H9 (cell line): ENCODE measurements at regions not wholly inside any gene's neighbourhood (a gene's known extent, or its start where the extent isn't known, plus 50 kb on each side); places are given as distances from the start of the nearest gene placed in this dataset.

Experiments used
- DNase-seq: peaks from one replicate; pipeline ENCODE4 v3.0.0-alpha.2; 2017
- H2AFZ ChIP-seq: one replicate; pipeline ENCODE4 v1.6.1; 2013; ENCODE audit warnings: mild to moderate bottlenecking, low read length, control low read depth, moderate library complexity
- H2AK5ac ChIP-seq: 2 replicates; pipeline ENCODE4 v1.6.1; 2013; ENCODE audit warnings: low read length, control low read depth, mixed read lengths; ENCODE audit not compliant: insufficient read length
- H2BK120ac ChIP-seq: one replicate; pipeline ENCODE4 v1.6.1; 2013; ENCODE audit warnings: low read depth, mild to moderate bottlenecking, low read length, control low read depth, inconsistent platforms; ENCODE audit not compliant: poor library complexity, severe bottlenecking
- H2BK12ac ChIP-seq: 2 replicates; pipeline ENCODE4 v1.6.1; 2013; ENCODE audit warnings: low read length, control low read depth, mixed read lengths, low read depth; ENCODE audit not compliant: insufficient read length
- H2BK15ac ChIP-seq: 2 replicates; pipeline ENCODE4 v1.6.1; 2013; ENCODE audit warnings: low read depth, low read length, control low read depth
- H2BK20ac ChIP-seq: one replicate; pipeline ENCODE4 v1.6.1; 2013; ENCODE audit warnings: low read depth, mild to moderate bottlenecking, low read length, control low read depth, inconsistent platforms; ENCODE audit not compliant: poor library complexity, severe bottlenecking
- H2BK5ac ChIP-seq: 2 replicates; pipeline ENCODE4 v1.6.1; 2013; ENCODE audit warnings: low read length, control low read depth, mixed read lengths; ENCODE audit not compliant: insufficient read length
- H3K14ac ChIP-seq: 2 replicates; pipeline ENCODE4 v1.6.1; 2013; ENCODE audit warnings: low read length, control low read depth; ENCODE audit not compliant: insufficient read depth
- H3K18ac ChIP-seq: 2 replicates; pipeline ENCODE4 v1.6.1; 2013; ENCODE audit warnings: low read depth, mild to moderate bottlenecking, mixed read lengths, low read length, control low read depth; ENCODE audit not compliant: insufficient read length
- H3K23ac ChIP-seq: 2 replicates; pipeline ENCODE4 v1.6.1; 2013; ENCODE audit warnings: low read length, control low read depth, mixed read lengths, low read depth; ENCODE audit not compliant: insufficient read length
- H3K23me2 ChIP-seq: 2 replicates; pipeline ENCODE4 v1.6.1; 2013; ENCODE audit warnings: low read depth, mild to moderate bottlenecking, mixed read lengths, low read length, control low read depth; ENCODE audit not compliant: insufficient read length, poor library complexity, severe bottlenecking
- H3K27ac ChIP-seq: 2 replicates; pipeline ENCODE4 v1.5.1; 2013; ENCODE audit warnings: low read length, control low read depth, mixed read lengths, low read depth; ENCODE audit not compliant: insufficient read length
- H3K27me3 ChIP-seq: 2 replicates; pipeline ENCODE4 v1.6.1; 2013; ENCODE audit warnings: low read length, control low read depth, inconsistent platforms; ENCODE audit not compliant: insufficient read depth
- H3K4ac ChIP-seq: 2 replicates; pipeline ENCODE4 v1.6.1; 2013; ENCODE audit warnings: low read depth, mild to moderate bottlenecking, control low read depth, inconsistent platforms, low read length, moderate library complexity
- H3K4me1 ChIP-seq: 2 replicates; pipeline ENCODE4 v1.6.1; 2013; ENCODE audit warnings: low read length, control low read depth, inconsistent platforms; ENCODE audit not compliant: insufficient read depth
- H3K4me2 ChIP-seq: 2 replicates; pipeline ENCODE4 v1.6.1; 2013; ENCODE audit warnings: low read length, control low read depth, mixed read lengths; ENCODE audit not compliant: insufficient read length, insufficient read depth
- H3K56ac ChIP-seq: 2 replicates; pipeline ENCODE4 v1.6.1; 2013; ENCODE audit warnings: low read depth, mild to moderate bottlenecking, mixed read lengths, low read length, control low read depth; ENCODE audit not compliant: insufficient read length
- H3K79me1 ChIP-seq: 2 replicates; pipeline ENCODE4 v1.6.1; 2013; ENCODE audit warnings: low read depth, mild to moderate bottlenecking, moderate library complexity, low read length, control low read depth, inconsistent platforms; ENCODE audit not compliant: insufficient read depth, poor library complexity, severe bottlenecking
- H3K79me2 ChIP-seq: 2 replicates; pipeline ENCODE4 v1.6.1; 2013; ENCODE audit warnings: low read length, control low read depth, inconsistent platforms; ENCODE audit not compliant: insufficient read depth
- H3K9ac ChIP-seq: 2 replicates; pipeline ENCODE4 v1.6.1; 2013; ENCODE audit warnings: low read length, control low read depth, mixed read lengths; ENCODE audit not compliant: insufficient read length; ENCODE audit errors: extremely low read depth
- H3K9me3 ChIP-seq: one replicate; pipeline ENCODE4 v1.6.1; 2013; ENCODE audit warnings: low read depth, low read length, inconsistent platforms; ENCODE audit not compliant: control insufficient read depth
- H3T11ph ChIP-seq: one replicate; pipeline ENCODE4 v1.6.1; 2013; ENCODE audit warnings: mild to moderate bottlenecking, low read length, control low read depth, inconsistent platforms
- H4K20me1 ChIP-seq: one replicate; pipeline ENCODE4 v1.6.1; 2013; ENCODE audit not compliant: control insufficient read depth, insufficient read length, insufficient read depth
- H4K5ac ChIP-seq: 2 replicates; pipeline ENCODE4 v1.6.1; 2013; ENCODE audit warnings: low read depth, mild to moderate bottlenecking, mixed read lengths, low read length, control low read depth; ENCODE audit not compliant: insufficient read length
- H4K8ac ChIP-seq: replicated peaks from 2 replicates; pipeline ENCODE4 v1.6.1; 2013; ENCODE audit warnings: low read length, control low read depth, mixed read lengths, low read depth; ENCODE audit not compliant: insufficient read length
- H4K91ac ChIP-seq: 2 replicates; pipeline ENCODE4 v1.6.1; 2013; ENCODE audit warnings: low read depth, mild to moderate bottlenecking, moderate library complexity, mixed read lengths, low read length, control low read depth; ENCODE audit not compliant: insufficient read length
- H3K27ac Mint-ChIP-seq, 3 experiments: 2 replicates in 2 of 3; 3 replicates in 1 of 3; pipeline ENCODE4 v1.8.0; 2020 to 2021; ENCODE audit warnings: mixed read lengths in 3 of 3, mild to moderate bottlenecking in 1 of 3, moderate library complexity in 1 of 3
- H3K27me3 Mint-ChIP-seq: 2 replicates; pipeline ENCODE4 v1.8.0; 2021; ENCODE audit warnings: low read depth, mild to moderate bottlenecking, moderate library complexity, mixed read lengths
- H3K36me3 Mint-ChIP-seq, 3 experiments: 2 replicates in 2 of 3; 3 replicates in 1 of 3; pipeline ENCODE4 v1.8.0; 2020 to 2021; ENCODE audit warnings: low read depth in 3 of 3, mixed read lengths in 3 of 3; ENCODE audit not compliant: insufficient read depth in 1 of 3
- H3K4me1 Mint-ChIP-seq, 2 experiments: 2 replicates each; pipeline ENCODE4 v1.8.0; 2020; ENCODE audit warnings: mixed read lengths in 2 of 2
- H3K4me3 Mint-ChIP-seq, 2 experiments: 2 replicates in 1 of 2; 3 replicates in 1 of 2; pipeline ENCODE4 v1.8.0; 2020 to 2021; ENCODE audit warnings: mild to moderate bottlenecking in 2 of 2, mixed read lengths in 2 of 2, moderate library complexity in 1 of 2
- H3K9me3 Mint-ChIP-seq, 2 experiments: 2 replicates in 1 of 2; 3 replicates in 1 of 2; pipeline ENCODE4 v1.8.0; 2020; ENCODE audit warnings: mild to moderate bottlenecking in 2 of 2, mixed read lengths in 2 of 2, moderate library complexity in 1 of 2
- WGBS: extraction: QIAGEN DNeasy Blood & Tissue Kit; methylation state at CpG from one replicate; pipeline ENCODE4 v1.1.7; 2013; ENCODE audit warnings: missing lambda C conversion rate, low lambda C conversion rate, mixed read lengths; ENCODE audit not compliant: insufficient read length; ENCODE audit errors: extremely low coverage; 5-methylcytosine and 5-hydroxymethylcytosine counted together
- TF ChIP-seq, protein P1 (sequence below): fragments of 200-600 bp; sonication (generic); conservative IDR thresholded peaks from 3 replicates; pipeline ENCODE4 v1.8.0; 2021; ENCODE audit warnings: antibody characterized with exemption, mild to moderate bottlenecking

- WGBS: no CpG with 5 or more reads among the region's 5 CpGs
- no peak overlapping the region for H2AFZ ChIP-seq
Measured at GRCh38 chr1:212207822-212208520, 77.2 kb upstream of the PPP2R5A start.

More at GRCh38 chr1:212207822-212208520, 77.2 kb upstream of the PPP2R5A start:
- Histone ChIP-seq H4K20me1 (no peaks in the 10 kb centered on the region), H2BK120ac (no peak overlapping the region), H3K14ac (no peak overlapping the region), H3K79me2 (no peaks in the 10 kb centered on the region), H3K56ac (no peak overlapping the region), H2BK15ac (no peak overlapping the region), H3K9ac (no peak overlapping the region), H3K79me1 (no peaks in the 10 kb centered on the region), H3K23me2 (no peaks in the 10 kb centered on the region), H3K27me3 (no peaks in the 10 kb centered on the region), H4K8ac (no peak overlapping the region), H2AK5ac (no peak overlapping the region), H3K4me2 (no peak overlapping the region), H3K4ac (no peak overlapping the region), H2BK12ac (no peak overlapping the region), H2BK20ac (no peak overlapping the region), H3K4me1 (no peaks in the 10 kb centered on the region), H2BK5ac (no peak overlapping the region), H3K27ac (no peak overlapping the region), H3K9me3 (no peaks in the 10 kb centered on the region), H4K91ac (no peak overlapping the region), H3K18ac (no peak overlapping the region), H4K5ac (no peak overlapping the region), H3T11ph (no peak overlapping the region), H3K23ac (no peak overlapping the region)
- Mint-ChIP-seq H3K27me3 (no peaks in the 10 kb centered on the region), H3K9me3 (no peaks in the 10 kb centered on the region), H3K27ac (no peak overlapping the region), H3K36me3 (no peaks in the 10 kb centered on the region), H3K4me3 (no peak overlapping the region), H3K4me1 (peaks cover 19 to 23% of the 10 kb centered on the region in 2 experiments)
- DNase-seq: no peak
- TF ChIP-seq, protein P1, sequence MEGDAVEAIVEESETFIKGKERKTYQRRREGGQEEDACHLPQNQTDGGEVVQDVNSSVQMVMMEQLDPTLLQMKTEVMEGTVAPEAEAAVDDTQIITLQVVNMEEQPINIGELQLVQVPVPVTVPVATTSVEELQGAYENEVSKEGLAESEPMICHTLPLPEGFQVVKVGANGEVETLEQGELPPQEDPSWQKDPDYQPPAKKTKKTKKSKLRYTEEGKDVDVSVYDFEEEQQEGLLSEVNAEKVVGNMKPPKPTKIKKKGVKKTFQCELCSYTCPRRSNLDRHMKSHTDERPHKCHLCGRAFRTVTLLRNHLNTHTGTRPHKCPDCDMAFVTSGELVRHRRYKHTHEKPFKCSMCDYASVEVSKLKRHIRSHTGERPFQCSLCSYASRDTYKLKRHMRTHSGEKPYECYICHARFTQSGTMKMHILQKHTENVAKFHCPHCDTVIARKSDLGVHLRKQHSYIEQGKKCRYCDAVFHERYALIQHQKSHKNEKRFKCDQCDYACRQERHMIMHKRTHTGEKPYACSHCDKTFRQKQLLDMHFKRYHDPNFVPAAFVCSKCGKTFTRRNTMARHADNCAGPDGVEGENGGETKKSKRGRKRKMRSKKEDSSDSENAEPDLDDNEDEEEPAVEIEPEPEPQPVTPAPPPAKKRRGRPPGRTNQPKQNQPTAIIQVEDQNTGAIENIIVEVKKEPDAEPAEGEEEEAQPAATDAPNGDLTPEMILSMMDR: no peak
